K562 (cell line): ENCODE measurements at regions not wholly inside any gene's neighbourhood (a gene's known extent, or its start where the extent isn't known, plus 50 kb on each side); places are given as distances from the start of the nearest gene placed in this dataset.

Source experiments
- ATAC-seq: fragments of 200-7000 bp; cut with Tn5 transposase; 3 replicates; pipeline ENCODE4 v1.9.1; 2020; ENCODE audit warnings: moderate library complexity
- BruUV-seq: library from RNA; stranded (reverse); fragments of 400-500 nt; replicated peaks from 2 replicates; lab custom pipeline; 2021; lab: Mats Ljungman, UMichigan
- CTCF ChIA-PET: fragments of 300-600 bp; formaldehyde crosslinking; extraction: SDS; loops from one replicate; lab custom pipeline; 2021; ENCODE audit warnings: low intra/inter-chr PET ratio; lab: Yijun Ruan, JAX
- POLR2A ChIA-PET: fragments of 300-600, 350-650 bp; sonication (Branson Sonifier 250); formaldehyde crosslinking; extraction: SDS; loops from one replicate; lab custom pipeline; 2021; ENCODE audit warnings: antibody characterized with exemption, inconsistent platforms; lab: Yijun Ruan, JAX
- DNase-seq, 4 experiments: peaks; one replicate each; pipeline versions ENCODE4 v3.0.0 to v3.0.0-alpha.2; 2011 to 2018; ENCODE audit warnings: low spot score in 3 of 4, mixed read lengths in 3 of 4; ENCODE audit errors: extremely low read depth in 1 of 4
- FAIRE-seq: peaks from 2 replicates; lab custom pipeline; 2011; peaks lifted over from hg19 to GRCh38; lab: Jason Lieb, UNC
- H2AFZ ChIP-seq: 2 replicates; pipeline ENCODE4 v1.6.0; 2011; ENCODE audit warnings: low read depth, low read length, control low read depth, inconsistent platforms
- H3K27ac ChIP-seq: fragments of 200-600 bp; 3 replicates; pipeline ENCODE4 v1.8.0; 2011; ENCODE audit warnings: low read depth, mild to moderate bottlenecking, control low read depth, inconsistent platforms, low read length, moderate library complexity, mixed read lengths; ENCODE audit errors: extremely low read depth
- H3K27me3 ChIP-seq, 2 experiments: fragments of 300-600 bp in 1 of 2; 2 replicates in 1 of 2; 3 replicates in 1 of 2; pipeline versions ENCODE4 v1.6.0 to v1.8.0; 2011; ENCODE audit warnings: inconsistent platforms in 2 of 2, low read length in 2 of 2, mild to moderate bottlenecking in 1 of 2, mixed read lengths in 1 of 2, moderate library complexity in 1 of 2; ENCODE audit not compliant: control insufficient read depth in 2 of 2, insufficient read depth in 2 of 2
- H3K36me3 ChIP-seq: fragments of 300-600 bp; 3 replicates; pipeline ENCODE4 v1.8.0; 2011; ENCODE audit warnings: mild to moderate bottlenecking, low read length, inconsistent platforms; ENCODE audit not compliant: control insufficient read depth, insufficient read depth
- H3K4me1 ChIP-seq, 2 experiments: fragments of 200-600 bp in 1 of 2; replicated peaks in 1 of 2; 2 replicates in 1 of 2; 3 replicates in 1 of 2; pipeline versions ENCODE4 v1.5.1 to v1.8.0; 2011; ENCODE audit warnings: inconsistent platforms in 2 of 2, low read length in 2 of 2, mild to moderate bottlenecking in 1 of 2, mixed read lengths in 1 of 2, moderate library complexity in 1 of 2; ENCODE audit not compliant: control insufficient read depth in 2 of 2, insufficient read depth in 2 of 2
- H3K4me2 ChIP-seq: 2 replicates; pipeline ENCODE4 v1.6.1; 2011; ENCODE audit warnings: low read length, control low read depth, inconsistent platforms, mixed read lengths; ENCODE audit not compliant: insufficient read depth
- H3K4me3 ChIP-seq: fragments of 200-600 bp; sonication (generic), shearing (Covaris generic); 2 replicates; pipeline ENCODE4 v1.5.1; 2016; ENCODE audit warnings: control low read depth, inconsistent platforms
- H3K79me2 ChIP-seq: fragments of 200-600 bp; 3 replicates; pipeline ENCODE4 v1.8.0; 2011; ENCODE audit warnings: low read length, inconsistent platforms; ENCODE audit not compliant: control insufficient read depth, insufficient read depth
- H3K9ac ChIP-seq, 2 experiments: 2 replicates each; pipeline versions ENCODE4 v1.6.0 to v1.6.1; 2011; ENCODE audit warnings: low read depth in 2 of 2, low read length in 2 of 2, control low read depth in 1 of 2, inconsistent platforms in 1 of 2, mild to moderate bottlenecking in 1 of 2, mixed read lengths in 1 of 2; ENCODE audit not compliant: insufficient read depth in 1 of 2
- H3K9me1 ChIP-seq: one replicate; pipeline ENCODE4 v1.6.0; 2011; ENCODE audit warnings: inconsistent platforms, mild to moderate bottlenecking, low read length, moderate library complexity; ENCODE audit not compliant: control insufficient read depth, insufficient read depth
- H3K9me3 ChIP-seq: replicated peaks from 2 replicates; pipeline ENCODE4 v1.5.1; 2011; ENCODE audit warnings: low read depth, low read length, inconsistent platforms; ENCODE audit not compliant: control insufficient read depth, insufficient read depth
- H4K20me1 ChIP-seq: replicated peaks from 2 replicates; pipeline ENCODE4 v1.6.1; 2011; ENCODE audit warnings: low read length, inconsistent platforms, mixed read lengths; ENCODE audit not compliant: control insufficient read depth, insufficient read depth
- DPF2 ChIP-seq: fragments of 450-650 bp; IDR thresholded peaks from 2 replicates; pipeline ENCODE4 v1.6.1; 2016
- GATAD2B ChIP-seq: fragments of 450-650 bp; IDR thresholded peaks from 2 replicates; pipeline ENCODE4 v1.6.1; 2017; ENCODE audit warnings: mild to moderate bottlenecking, borderline replicate concordance
- NR1H2 ChIP-seq: sonication (generic); formaldehyde crosslinking; IDR thresholded peaks from 2 replicates; pipeline ENCODE4 v1.4.0; 2020; ENCODE audit warnings: mild to moderate bottlenecking, missing genetic modification reagents
- POLR2AphosphoS5 ChIP-seq: IDR thresholded peaks from 2 replicates; pipeline ENCODE4 v1.6.1; 2011; ENCODE audit warnings: mild to moderate bottlenecking, low read depth, low read length, moderate library complexity; ENCODE audit not compliant: control insufficient read depth, insufficient read depth
- RHOXF2B ChIP-seq: fragments of 250-450 bp; sonication (Bioruptor Pico); conservative IDR thresholded peaks from 2 replicates; pipeline ENCODE4 v1.5.1; 2021
- SMARCA5 ChIP-seq: fragments of 450-650 bp; IDR thresholded peaks from 2 replicates; pipeline ENCODE4 v1.6.1; 2016
- SMARCB1 ChIP-seq: IDR thresholded peaks from 2 replicates; pipeline ENCODE4 v1.6.1; 2011; ENCODE audit warnings: improper control_type of control experiment, low read depth; ENCODE audit not compliant: insufficient read length
- ZNF311 ChIP-seq: fragments of 250-450 bp; sonication (Bioruptor Pico); IDR thresholded peaks from 2 replicates; pipeline ENCODE4 v1.4.0; 2020; ENCODE audit warnings: mild to moderate bottlenecking, moderate library complexity
- WGBS: fragments of 100-300 bp; shearing (Covaris generic); methylation state at CpG from one replicate; pipeline ENCODE4 v1.1.6; 2016; ENCODE audit warnings: low coverage, mixed read lengths; ENCODE audit not compliant: insufficient coverage; ENCODE audit errors: missing lambda C conversion rate; 5-methylcytosine and 5-hydroxymethylcytosine counted together
- in situ Hi-C: fragments of 300-500 bp; cut with MboI; formaldehyde crosslinking; loops from 4 replicates; pipeline ENCODE4 v1.15.0; 2018; ENCODE audit warnings: inconsistent platforms, mixed read lengths
- intact Hi-C: fragments of 100-400 bp; cut with micrococcal nuclease; formaldehyde crosslinking; loops from 2 replicates; pipeline ENCODE4 v1.14.2; 2022

GRCh38 chr7:81419731-81420130, 350.1 kb downstream of the HGF start:
- no peak for TF ChIP-seq GATAD2B
- Histone ChIP-seq H3K4me2 (no peak overlapping the region), H3K4me1 (no peaks in the 10 kb centered on the region), H3K27me3 (no peaks in the 10 kb centered on the region), H3K79me2 (no peaks in the 10 kb centered on the region), H3K9me3 (no peaks in the 10 kb centered on the region; the same call in 1 of the 2 replicates), H2AFZ (no peak overlapping the region), H3K4me3 (no peak overlapping the region), H3K9me1 (no peaks in the 10 kb centered on the region), H4K20me1 (no peaks in the 10 kb centered on the region), H3K36me3 (no peaks in the 10 kb centered on the region), H3K9ac (no peak overlapping the region), H3K27ac (no peak overlapping the region)
- in situ Hi-C loops (no loop called here), intact Hi-C loops (no loop called here)
- DNase-seq: no peak
- FAIRE-seq: no peak
- no peak for ATAC-seq
- CTCF ChIA-PET: no interaction called here
- POLR2A ChIA-PET: no interaction called here
- BruUV-seq: no TSS peak

DNA sequence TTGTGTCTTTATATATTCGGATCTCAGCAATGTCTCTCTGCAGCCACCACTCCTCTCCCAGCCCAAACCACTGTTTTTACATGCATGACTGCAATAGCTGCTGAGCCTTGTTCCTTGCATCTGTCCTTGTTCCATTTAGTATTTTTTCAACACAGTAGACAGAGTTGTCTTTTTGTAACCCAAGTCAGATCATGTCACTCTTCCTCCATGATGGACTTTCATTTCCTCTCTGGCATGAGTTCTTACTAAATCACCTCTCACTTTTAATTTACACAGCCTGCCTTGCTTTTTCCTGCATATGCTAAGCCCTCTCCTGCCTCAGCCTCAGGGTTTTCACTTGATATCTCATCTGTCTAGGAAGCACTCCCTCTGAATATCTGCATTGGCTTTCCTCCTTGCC, 353.2 kb downstream of the HGF start:
- H3K9me1 ChIP-seq: no peaks in the 10 kb centered on the region
- TF ChIP-seq ZNF311 (no peak), SMARCB1 (no peak), POLR2AphosphoS5 (no peak), NR1H2 (CRISPR knock-in tag) (no peak), DPF2 (no peak), RHOXF2B (CRISPR knock-in tag) (no peak), SMARCA5 (no peak)
- TF ChIP-seq, all 486 proteins: peak for 0
- intact Hi-C loops: no loop called here
- Histone ChIP-seq H2AFZ (no peak overlapping the region), H4K20me1 (no peaks in the 10 kb centered on the region), H3K36me3 (no peaks in the 10 kb centered on the region), H3K79me2 (no peaks in the 10 kb centered on the region), H3K4me2 (no peak overlapping the region), H3K9me3 (no peaks in the 10 kb centered on the region; the same call in 1 of the 2 replicates), H3K4me3 (no peak overlapping the region), H3K27me3 (no peaks in the 10 kb centered on the region), H3K4me1 (no peaks in the 10 kb centered on the region), H3K9ac (no peak overlapping the region), H3K27ac (no peak overlapping the region)
- DNase-seq (no peak), FAIRE-seq (no peak), ATAC-seq (no peak)
- 6% methylated on average over 1 of the region's 1 CpG for WGBS
- POLR2A ChIA-PET: no interaction called here
- no TSS peak for BruUV-seq
- CTCF ChIA-PET: no interaction called here
- in situ Hi-C loops: no loop called here
